Activated CD8-positive, alpha-beta T cell treated with anti-CD3 and anti-CD28 coated beads for 36 hours (primary cell): ENCODE measurements at regions not wholly inside any gene's neighbourhood (a gene's known extent, or its start where the extent isn't known, plus 50 kb on each side); places are given as distances from the start of the nearest gene placed in this dataset.
"Not testable (repeated sequence)": the region's sequence is repeated elsewhere in the genome, so short reads cannot be mapped to it uniquely, and the experiment has no call there.

Experiments used
- ATAC-seq: fragments of 200-7000 bp; cut with Tn5 transposase; one replicate; pipeline ENCODE4 v1.10.0; 2021; ENCODE audit warnings: mild to moderate bottlenecking, moderate library complexity
- CTCF ChIA-PET: fragments of 350-600 bp; sonication (Branson Sonifier 250); formaldehyde crosslinking; loops from one replicate; lab custom pipeline; 2021; ENCODE audit warnings: antibody characterized with exemption; lab: Charles Lee
- POLR2A ChIA-PET: fragments of 350-600 bp; sonication (Branson Sonifier 250); formaldehyde crosslinking; loops from one replicate; lab custom pipeline; 2021; ENCODE audit warnings: antibody characterized with exemption; lab: Charles Lee
- DNase-seq: peaks from one replicate; pipeline ENCODE4 v3.0.0-alpha.2; 2020
- H3K27ac Mint-ChIP-seq: one replicate; pipeline ENCODE4 v1.8.0; 2021; ENCODE audit warnings: mild to moderate bottlenecking, mixed read lengths
- H3K27me3 Mint-ChIP-seq: one replicate; pipeline ENCODE4 v1.8.0; 2021; ENCODE audit warnings: mixed read lengths
- H3K36me3 Mint-ChIP-seq: one replicate; pipeline ENCODE4 v1.8.0; 2021; ENCODE audit warnings: low read depth, mixed read lengths
- H3K4me1 Mint-ChIP-seq: one replicate; pipeline ENCODE4 v1.8.0; 2021; ENCODE audit warnings: low read depth, mixed read lengths
- H3K4me3 Mint-ChIP-seq: one replicate; pipeline ENCODE4 v1.8.0; 2021; ENCODE audit warnings: mild to moderate bottlenecking, moderate library complexity, mixed read lengths
- H3K9me3 Mint-ChIP-seq: one replicate; pipeline ENCODE4 v1.8.0; 2021; ENCODE audit warnings: mixed read lengths
- intact Hi-C: fragments of 100-400 bp; cut with micrococcal nuclease; formaldehyde crosslinking; loops from one replicate; pipeline ENCODE4 v1.10.0; 2022
- TF ChIP-seq, protein P1 (sequence below): fragments of 200-600 bp; IDR thresholded peaks from one replicate; pipeline ENCODE4 v1.8.0; 2022; ENCODE audit warnings: antibody characterized with exemption, mild to moderate bottlenecking

DNA sequence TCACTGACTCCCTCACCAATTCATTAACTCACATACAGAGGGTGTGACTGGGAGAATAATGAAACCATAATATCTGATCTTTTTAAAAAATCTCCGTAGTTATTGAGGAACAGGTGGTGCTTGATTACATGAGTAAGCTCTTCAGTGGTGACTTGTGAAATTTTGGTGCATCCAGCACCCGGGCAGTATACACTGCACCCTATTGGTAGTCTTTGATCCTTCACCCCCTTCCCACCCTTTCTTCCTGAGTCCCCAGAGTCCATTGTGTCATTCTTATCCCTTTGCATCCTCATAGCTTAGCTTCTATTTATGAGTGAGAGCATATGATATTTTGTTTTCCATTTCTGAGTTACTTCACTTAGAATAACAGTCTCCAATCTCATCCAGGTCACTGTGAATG, 1143.8 kb downstream of the PCDH19 start:
- POLR2A ChIA-PET, result no interaction called here
- H3K27me3 Mint-ChIP-seq, result no peaks in the 10 kb centered on the region
- H3K4me3 Mint-ChIP-seq, result no peak overlapping the region
- intact Hi-C loops, result no loop called here
- H3K9me3 Mint-ChIP-seq, result no peaks in the 10 kb centered on the region
- CTCF ChIA-PET, result no interaction called here
- ATAC-seq (no peak), DNase-seq (no peak)
- no peaks in the 10 kb centered on the region for H3K36me3 Mint-ChIP-seq
- H3K4me1 Mint-ChIP-seq, result no peaks in the 10 kb centered on the region
- TF ChIP-seq, protein P1, sequence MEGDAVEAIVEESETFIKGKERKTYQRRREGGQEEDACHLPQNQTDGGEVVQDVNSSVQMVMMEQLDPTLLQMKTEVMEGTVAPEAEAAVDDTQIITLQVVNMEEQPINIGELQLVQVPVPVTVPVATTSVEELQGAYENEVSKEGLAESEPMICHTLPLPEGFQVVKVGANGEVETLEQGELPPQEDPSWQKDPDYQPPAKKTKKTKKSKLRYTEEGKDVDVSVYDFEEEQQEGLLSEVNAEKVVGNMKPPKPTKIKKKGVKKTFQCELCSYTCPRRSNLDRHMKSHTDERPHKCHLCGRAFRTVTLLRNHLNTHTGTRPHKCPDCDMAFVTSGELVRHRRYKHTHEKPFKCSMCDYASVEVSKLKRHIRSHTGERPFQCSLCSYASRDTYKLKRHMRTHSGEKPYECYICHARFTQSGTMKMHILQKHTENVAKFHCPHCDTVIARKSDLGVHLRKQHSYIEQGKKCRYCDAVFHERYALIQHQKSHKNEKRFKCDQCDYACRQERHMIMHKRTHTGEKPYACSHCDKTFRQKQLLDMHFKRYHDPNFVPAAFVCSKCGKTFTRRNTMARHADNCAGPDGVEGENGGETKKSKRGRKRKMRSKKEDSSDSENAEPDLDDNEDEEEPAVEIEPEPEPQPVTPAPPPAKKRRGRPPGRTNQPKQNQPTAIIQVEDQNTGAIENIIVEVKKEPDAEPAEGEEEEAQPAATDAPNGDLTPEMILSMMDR, result no peak
- no peak overlapping the region for H3K27ac Mint-ChIP-seq

GRCh38 chrX:99248180-99248579, 1161.9 kb downstream of the PCDH19 start:
- Mint-ChIP-seq H3K27me3 (no peaks in the 10 kb centered on the region), H3K9me3 (peaks cover 5% of the 10 kb centered on the region), H3K27ac (no peak overlapping the region), H3K4me1 (no peaks in the 10 kb centered on the region), H3K36me3 (no peaks in the 10 kb centered on the region), H3K4me3 (no peak overlapping the region)
- TF ChIP-seq, protein P1, result no peak
- DNase-seq (no peak), ATAC-seq (no peak)
- CTCF ChIA-PET, result no interaction called here
- POLR2A ChIA-PET, result no interaction called here
- intact Hi-C loops, result no loop called here

DNA sequence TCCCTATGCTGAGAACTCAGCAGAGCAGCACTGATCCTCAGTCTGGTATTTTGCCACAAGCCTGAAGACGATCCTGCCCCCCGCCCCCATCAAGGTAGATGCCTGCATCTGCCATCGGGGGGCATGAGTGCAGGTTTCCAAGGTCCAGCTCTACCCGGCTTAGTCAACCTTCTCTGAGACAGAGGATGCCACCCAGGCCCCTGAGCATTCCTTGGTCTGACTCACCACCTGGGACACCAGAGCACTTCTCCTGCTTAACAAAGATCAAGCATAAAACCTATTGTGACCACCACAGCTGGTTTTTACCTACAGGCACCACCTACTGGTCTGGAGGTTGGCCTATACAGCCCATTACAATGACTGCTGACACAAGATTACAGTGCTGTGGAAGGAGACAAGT, 1168.1 kb downstream of the PCDH19 start:
- no peak overlapping the region for H3K27ac Mint-ChIP-seq
- no peaks in the 10 kb centered on the region for H3K36me3 Mint-ChIP-seq
- ChIA-PET POLR2A (no interaction called here), CTCF (no interaction called here)
- no peak for DNase-seq
- intact Hi-C loops, result no loop called here
- H3K27me3 Mint-ChIP-seq, result no peaks in the 10 kb centered on the region
- TF ChIP-seq, protein P1, result no peak
- no peak overlapping the region for H3K4me3 Mint-ChIP-seq
- no peak for ATAC-seq
- H3K4me1 Mint-ChIP-seq, result no peaks in the 10 kb centered on the region
- peaks cover 5% of the 10 kb centered on the region for H3K9me3 Mint-ChIP-seq

DNA sequence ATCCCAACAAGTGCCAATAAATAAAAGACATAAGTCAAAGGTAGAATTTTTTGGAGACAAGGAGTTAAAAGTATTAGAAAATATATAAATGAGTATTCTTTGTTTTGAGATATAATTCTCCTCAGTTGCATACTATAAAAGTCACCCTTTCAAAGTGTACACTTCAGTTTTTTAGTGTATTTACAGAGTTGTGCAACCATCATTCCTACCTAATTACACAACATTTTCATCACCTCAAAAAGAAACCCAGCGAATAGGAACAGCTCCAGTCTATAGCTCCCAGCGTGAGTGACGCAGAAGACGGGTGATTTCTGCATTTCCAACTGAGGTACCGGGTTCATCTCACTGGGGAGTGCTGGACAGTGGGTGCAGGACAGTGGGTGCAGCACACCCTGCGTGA, 1175.7 kb downstream of the PCDH19 start:
- H3K4me1 Mint-ChIP-seq, H3K4me3 Mint-ChIP-seq, DNase-seq, CTCF ChIA-PET, H3K36me3 Mint-ChIP-seq, H3K27ac Mint-ChIP-seq, POLR2A ChIA-PET, H3K9me3 Mint-ChIP-seq, intact Hi-C loops, H3K27me3 Mint-ChIP-seq, ATAC-seq: not testable (repeated sequence)

DNA sequence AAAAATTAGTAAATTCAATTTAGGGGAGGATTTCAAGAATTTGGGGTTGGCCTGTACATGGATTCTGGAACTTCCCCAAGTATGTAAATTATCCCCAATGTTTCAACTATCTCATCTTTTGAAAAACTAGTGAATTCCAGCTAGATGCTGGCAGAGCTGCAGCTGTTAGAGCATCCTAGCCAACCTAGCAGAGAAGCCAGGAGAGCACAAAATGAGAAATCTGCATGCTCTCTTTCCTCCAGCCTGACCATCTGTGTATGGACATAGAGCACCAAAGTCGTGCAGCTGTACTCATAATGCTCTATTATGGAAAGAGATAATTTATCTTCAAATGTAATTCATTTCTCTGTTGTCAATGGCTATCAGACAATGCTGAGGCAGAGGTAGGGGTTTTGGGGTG, 1217.7 kb downstream of the PCDH19 start:
- POLR2A ChIA-PET, result no interaction called here

More for the DNA sequence above, 1217.7 kb downstream of the PCDH19 start:
- Mint-ChIP-seq H3K4me3 (no peak overlapping the region), H3K9me3 (no peaks in the 10 kb centered on the region), H3K27ac (no peak overlapping the region), H3K36me3 (no peaks in the 10 kb centered on the region), H3K4me1 (no peaks in the 10 kb centered on the region), H3K27me3 (no peaks in the 10 kb centered on the region)
- CTCF ChIA-PET, result no interaction called here
- TF ChIP-seq, protein P1, result no peak
- DNase-seq, result no peak
- intact Hi-C loops, result no loop called here
- no peak for ATAC-seq
